HepG2 (cell line): ENCODE measurements at regions not wholly inside any gene's neighbourhood (a gene's known extent, or its start where the extent isn't known, plus 50 kb on each side); places are given as distances from the start of the nearest gene placed in this dataset.

ENCODE experiments used
- ATAC-seq: fragments of 200-7000 bp; cut with Tn5 transposase; 3 replicates; pipeline ENCODE4 v1.9.1; 2020; ENCODE audit warnings: mild to moderate bottlenecking, moderate library complexity
- BruUV-seq: library from RNA; stranded (reverse); fragments of 400-500 nt; replicated peaks from 2 replicates; lab custom pipeline; 2021; lab: Mats Ljungman, UMichigan
- CTCF ChIA-PET: fragments of 300-600 bp; formaldehyde crosslinking; extraction: SDS; loops from one replicate; lab custom pipeline; 2021; ENCODE audit warnings: low total read pairs, inconsistent platforms, low intra/inter-chr PET ratio; lab: Yijun Ruan, JAX
- POLR2A ChIA-PET: fragments of 350-600 bp; sonication (Branson Sonifier 250); formaldehyde crosslinking; loops from one replicate; lab custom pipeline; 2020; ENCODE audit warnings: antibody characterized with exemption, inconsistent platforms; lab: Yijun Ruan, JAX
- DNase-seq: peaks from one replicate; pipeline ENCODE4 v3.0.0-alpha.2; 2015; ENCODE audit warnings: low spot score
- FAIRE-seq: peaks from 3 replicates; lab custom pipeline; 2011; peaks lifted over from hg19 to GRCh38; lab: Jason Lieb, UNC
- H2AFZ ChIP-seq: one replicate; pipeline ENCODE4 v1.6.1; 2011; ENCODE audit warnings: low read length, inconsistent platforms
- H3K27ac ChIP-seq: fragments of 300-600 bp; 3 replicates; pipeline ENCODE4 v1.8.0; 2011; ENCODE audit warnings: mixed run types, mild to moderate bottlenecking, mixed read lengths, low read length, inconsistent platforms; ENCODE audit not compliant: insufficient read depth; ENCODE audit errors: extremely low read length
- H3K27me3 ChIP-seq, 2 experiments: fragments of 200-600 bp in 1 of 2; 2 replicates in 1 of 2; 3 replicates in 1 of 2; pipeline versions ENCODE4 v1.6.0 to v1.8.0; 2011; ENCODE audit warnings: low read length in 2 of 2, mild to moderate bottlenecking in 2 of 2, moderate library complexity in 2 of 2, inconsistent platforms in 1 of 2; ENCODE audit not compliant: insufficient read depth in 2 of 2, control insufficient read depth in 1 of 2
- H3K36me3 ChIP-seq, 2 experiments: fragments of 200-600 bp in 1 of 2; replicated peaks in 1 of 2; 2 replicates in 1 of 2; 3 replicates in 1 of 2; pipeline versions ENCODE4 v1.5.1 to v1.8.0; 2011; ENCODE audit warnings: low read length in 2 of 2, inconsistent platforms in 1 of 2; ENCODE audit not compliant: insufficient read depth in 2 of 2, control insufficient read depth in 1 of 2
- H3K4me1 ChIP-seq: 2 replicates; pipeline ENCODE4 v1.5.1; 2012; ENCODE audit warnings: low read length, inconsistent platforms; ENCODE audit not compliant: insufficient read depth
- H3K4me2 ChIP-seq: 2 replicates; pipeline ENCODE4 v1.6.0; 2011; ENCODE audit warnings: low read depth, low read length, inconsistent platforms
- H3K4me3 ChIP-seq, 3 experiments: fragments of 200-600 bp in 1 of 3; sonication (generic), shearing (Covaris generic) in 1 of 3; replicated peaks in 1 of 3; 2 replicates each; pipeline ENCODE4 v1.5.1; 2011 to 2016; ENCODE audit warnings: low read length in 3 of 3, inconsistent platforms in 2 of 3, low read depth in 2 of 3, mild to moderate bottlenecking in 2 of 3, control low read depth in 1 of 3, mixed read lengths in 1 of 3; ENCODE audit not compliant: insufficient read depth in 1 of 3
- H3K79me2 ChIP-seq: one replicate; pipeline ENCODE4 v1.6.1; 2011; ENCODE audit warnings: low read length, inconsistent platforms; ENCODE audit not compliant: insufficient read depth
- H3K9ac ChIP-seq: 2 replicates; pipeline ENCODE4 v1.6.0; 2011; ENCODE audit warnings: mild to moderate bottlenecking, low read depth, low read length, inconsistent platforms; ENCODE audit not compliant: insufficient read depth
- H3K9me3 ChIP-seq: 2 replicates; pipeline ENCODE4 v1.5.1; 2012; ENCODE audit warnings: mild to moderate bottlenecking, low read length
- H4K20me1 ChIP-seq: 2 replicates; pipeline ENCODE4 v1.6.0; 2011; ENCODE audit warnings: inconsistent platforms, mild to moderate bottlenecking, low read length, moderate library complexity; ENCODE audit not compliant: insufficient read depth
- JDP2 ChIP-seq: sonication (generic); formaldehyde crosslinking; IDR thresholded peaks from 2 replicates; pipeline ENCODE4 v1.8.1; 2022; ENCODE audit warnings: missing genetic modification reagents, borderline replicate concordance
- KAT7 ChIP-seq: IDR thresholded peaks from 2 replicates; pipeline ENCODE4 v1.6.1; 2018; ENCODE audit warnings: borderline replicate concordance, missing compliant biosample characterization
- KDM4B ChIP-seq: sonication (generic); formaldehyde crosslinking; IDR thresholded peaks from 2 replicates; pipeline ENCODE4 v1.4.0; 2020; ENCODE audit warnings: missing genetic modification reagents
- KDM5B ChIP-seq: sonication (generic); formaldehyde crosslinking; IDR thresholded peaks from 2 replicates; pipeline ENCODE4 v1.4.0; 2020; ENCODE audit warnings: missing genetic modification reagents, mild to moderate bottlenecking, borderline replicate concordance
- KLF9 ChIP-seq: IDR thresholded peaks from 2 replicates; pipeline ENCODE4 v1.6.1; 2016; ENCODE audit warnings: low read depth
- MAF1 ChIP-seq: sonication (generic); formaldehyde crosslinking; IDR thresholded peaks from 2 replicates; pipeline ENCODE4 v1.5.0; 2020; ENCODE audit warnings: missing genetic modification reagents, borderline replicate concordance
- TP53 ChIP-seq: sonication (generic); formaldehyde crosslinking; conservative IDR thresholded peaks from 2 replicates; pipeline ENCODE4 v1.4.0; 2020; ENCODE audit warnings: missing genetic modification reagents
- ZNF180 ChIP-seq: sonication (generic); formaldehyde crosslinking; IDR thresholded peaks from 2 replicates; pipeline ENCODE4 v1.4.0; 2020; ENCODE audit warnings: low read depth, missing genetic modification reagents, borderline replicate concordance
- ZNF333 ChIP-seq: sonication (generic); formaldehyde crosslinking; IDR thresholded peaks from 2 replicates; pipeline ENCODE4 v1.4.0; 2020; ENCODE audit warnings: mild to moderate bottlenecking, missing genetic modification reagents, borderline replicate concordance
- ZNF354B ChIP-seq: sonication (generic); formaldehyde crosslinking; IDR thresholded peaks from 2 replicates; pipeline ENCODE4 v1.8.0; 2022; ENCODE audit warnings: mild to moderate bottlenecking, missing genetic modification reagents
- ZNF574 ChIP-seq: sonication (generic); formaldehyde crosslinking; IDR thresholded peaks from 2 replicates; pipeline ENCODE4 v1.4.0; 2020; ENCODE audit warnings: missing genetic modification reagents
- ZNF576 ChIP-seq: sonication (generic); formaldehyde crosslinking; IDR thresholded peaks from 2 replicates; pipeline ENCODE4 v1.4.0; 2020; ENCODE audit warnings: mild to moderate bottlenecking, missing genetic modification reagents
- ZNF609 ChIP-seq: sonication (generic); formaldehyde crosslinking; IDR thresholded peaks from 2 replicates; pipeline ENCODE4 v1.4.0; 2020; ENCODE audit warnings: mild to moderate bottlenecking, missing genetic modification reagents, borderline replicate concordance
- ZSCAN29 ChIP-seq: sonication (generic); formaldehyde crosslinking; conservative IDR thresholded peaks from 2 replicates; pipeline ENCODE4 v1.4.0; 2020; ENCODE audit warnings: mild to moderate bottlenecking, missing genetic modification reagents
- WGBS: methylation state at CpG from one replicate; pipeline ENCODE4 v1.1.6; 2017; ENCODE audit warnings: low lambda C conversion rate; 5-methylcytosine and 5-hydroxymethylcytosine counted together
- in situ Hi-C: cut with HindIII; loops from 2 replicates; pipeline ENCODE4 v1.10.0; 2017; ENCODE audit warnings: low pct_unique_long_range_greater_than_20kb; ENCODE audit not compliant: extremely low pct_ligation_motif_present
- intact Hi-C: fragments of 100-400 bp; cut with micrococcal nuclease; formaldehyde crosslinking; loops from one replicate; pipeline ENCODE4 v1.10.0; 2022; ENCODE audit not compliant: unreplicated experiment

- no peak for TF ChIP-seq ZNF609 (CRISPR knock-in tag)
These were observed 57.0 kb downstream of the CCER1 start (continued) for GRCh38 chr12:90897986-90898385.

- H4K20me1 ChIP-seq, result no peaks in the 10 kb centered on the region
- H3K27ac ChIP-seq, result no peak overlapping the region
These were observed 57.7 kb downstream of the CCER1 start for GRCh38 chr12:90897316-90897715.

More at GRCh38 chr12:90897316-90897715, 57.7 kb downstream of the CCER1 start:
- ChIA-PET CTCF (no interaction called here), POLR2A (no interaction called here)
- in situ Hi-C loops, result no loop called here
- BruUV-seq, result no TSS peak
- 3% methylated on average over 3 of the region's 3 CpGs for WGBS
- TF ChIP-seq TP53 (CRISPR knock-in tag) (no peak), KAT7 (CRISPR knock-in tag) (no peak), ZNF333 (CRISPR knock-in tag) (no peak), ZNF180 (CRISPR knock-in tag) (no peak), ZNF574 (no peak), KLF9 (CRISPR knock-in tag) (no peak), ZSCAN29 (CRISPR knock-in tag) (no peak), KDM5B (CRISPR knock-in tag) (no peak), ZNF354B (CRISPR knock-in tag) (no peak), MAF1 (CRISPR knock-in tag) (no peak), JDP2 (CRISPR knock-in tag) (no peak), ZNF576 (CRISPR knock-in tag) (no peak), KDM4B (no peak)
- H3K27me3 ChIP-seq, result no peaks in the 10 kb centered on the region
- no peak overlapping the region for H3K9ac ChIP-seq
- H3K4me3 ChIP-seq, result no peak overlapping the region
- intact Hi-C loops, result no loop called here
- no peaks in the 10 kb centered on the region for H3K36me3 ChIP-seq
- H2AFZ ChIP-seq, result no peak overlapping the region
- DNase-seq, result no peak
- no peak overlapping the region for H3K4me2 ChIP-seq
- no peaks in the 10 kb centered on the region for H3K79me2 ChIP-seq
- no peaks in the 10 kb centered on the region for H3K4me1 ChIP-seq
- no peak for ATAC-seq
- no peak for FAIRE-seq
- H3K9me3 ChIP-seq, result no peaks in the 10 kb centered on the region
